ENCODE measurements at regions not wholly inside any gene's neighbourhood (a gene's known extent, or its start where the extent isn't known, plus 50 kb on each side); places are given as distances from the start of the nearest gene placed in this dataset.

DNA sequence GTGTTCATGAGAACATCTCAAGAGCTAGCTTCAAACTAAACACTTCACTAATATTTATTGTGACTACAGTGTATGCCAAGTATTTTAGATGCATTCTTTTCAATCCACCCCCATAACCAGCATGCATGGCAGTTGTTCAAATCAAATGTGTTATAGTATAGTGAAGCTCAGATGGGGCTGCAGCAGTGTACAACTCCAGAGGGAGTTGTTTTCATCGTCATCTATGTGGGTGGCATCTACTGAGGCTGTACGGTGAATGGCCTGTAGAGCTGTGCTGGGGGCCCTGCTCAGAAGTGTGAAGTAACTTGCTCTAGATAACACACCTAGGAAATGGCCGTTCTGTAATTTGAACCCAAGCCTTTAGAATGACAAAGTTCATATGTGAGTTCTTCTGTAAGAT, 71.8 kb upstream of the LRATD1 start:
- Histone ChIP-seq H3K4me1 (ENCODE audit: insufficient read depth, low read length) (no peaks in the 10 kb centered on the region), H3T11ph (ENCODE audit: low read length) (no peak overlapping the region), H3K27me3 (ENCODE audit: insufficient read depth, low read length) (no peaks in the 10 kb centered on the region), H3K79me1 (ENCODE audit: insufficient read depth, low read depth, low read length, poor library complexity, severe bottlenecking) (no peaks in the 10 kb centered on the region), H3K4me2 (ENCODE audit: insufficient read depth, insufficient read length, low read length) (no peak overlapping the region), H4K20me1 (ENCODE audit: control insufficient read depth, insufficient read depth, insufficient read length) (no peaks in the 10 kb centered on the region), H4K5ac (ENCODE audit: insufficient read length, low read depth, low read length) (no peak overlapping the region), H2AK5ac (ENCODE audit: insufficient read length, low read length) (no peak overlapping the region), H4K91ac (ENCODE audit: insufficient read length, low read depth, low read length) (no peak overlapping the region), H2BK20ac (ENCODE audit: low read depth, low read length, poor library complexity, severe bottlenecking) (no peak overlapping the region), H2BK15ac (ENCODE audit: low read depth, low read length) (no peak overlapping the region), H3K27ac (ENCODE audit: insufficient read length, low read depth, low read length) (no peak overlapping the region), H3K9ac (ENCODE audit: extremely low read depth, insufficient read length, low read length) (no peak overlapping the region), H3K56ac (ENCODE audit: insufficient read length, low read depth, low read length) (no peak overlapping the region), H2BK120ac (ENCODE audit: low read depth, low read length, poor library complexity, severe bottlenecking) (no peak overlapping the region), H3K23ac (ENCODE audit: insufficient read length, low read depth, low read length) (no peak overlapping the region), H2BK5ac (ENCODE audit: insufficient read length, low read length) (no peak overlapping the region), H3K14ac (ENCODE audit: insufficient read depth, low read length) (no peak overlapping the region), H4K8ac (replicated peaks; ENCODE audit: insufficient read length, low read depth, low read length) (no peak overlapping the region), H3K23me2 (ENCODE audit: insufficient read length, low read depth, low read length, poor library complexity, severe bottlenecking) (no peaks in the 10 kb centered on the region), H3K4ac (ENCODE audit: low read depth, low read length) (no peak overlapping the region), H3K18ac (ENCODE audit: insufficient read length, low read depth, low read length) (no peak overlapping the region), H3K79me2 (ENCODE audit: insufficient read depth, low read length) (no peaks in the 10 kb centered on the region), H2AFZ (ENCODE audit: low read length) (no peak overlapping the region), H3K9me3 (ENCODE audit: control insufficient read depth, low read depth, low read length) (no peaks in the 10 kb centered on the region), H2BK12ac (ENCODE audit: insufficient read length, low read depth, low read length) (no peak overlapping the region)
- TF ChIP-seq, protein P1, sequence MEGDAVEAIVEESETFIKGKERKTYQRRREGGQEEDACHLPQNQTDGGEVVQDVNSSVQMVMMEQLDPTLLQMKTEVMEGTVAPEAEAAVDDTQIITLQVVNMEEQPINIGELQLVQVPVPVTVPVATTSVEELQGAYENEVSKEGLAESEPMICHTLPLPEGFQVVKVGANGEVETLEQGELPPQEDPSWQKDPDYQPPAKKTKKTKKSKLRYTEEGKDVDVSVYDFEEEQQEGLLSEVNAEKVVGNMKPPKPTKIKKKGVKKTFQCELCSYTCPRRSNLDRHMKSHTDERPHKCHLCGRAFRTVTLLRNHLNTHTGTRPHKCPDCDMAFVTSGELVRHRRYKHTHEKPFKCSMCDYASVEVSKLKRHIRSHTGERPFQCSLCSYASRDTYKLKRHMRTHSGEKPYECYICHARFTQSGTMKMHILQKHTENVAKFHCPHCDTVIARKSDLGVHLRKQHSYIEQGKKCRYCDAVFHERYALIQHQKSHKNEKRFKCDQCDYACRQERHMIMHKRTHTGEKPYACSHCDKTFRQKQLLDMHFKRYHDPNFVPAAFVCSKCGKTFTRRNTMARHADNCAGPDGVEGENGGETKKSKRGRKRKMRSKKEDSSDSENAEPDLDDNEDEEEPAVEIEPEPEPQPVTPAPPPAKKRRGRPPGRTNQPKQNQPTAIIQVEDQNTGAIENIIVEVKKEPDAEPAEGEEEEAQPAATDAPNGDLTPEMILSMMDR (conservative IDR thresholded peaks at IDR 0.05), result no peak
- H3K27ac Mint-ChIP-seq, result no peak overlapping the region
- H3K4me1 Mint-ChIP-seq, result no peaks in the 10 kb centered on the region
- H3K9me3 Mint-ChIP-seq, result no peaks in the 10 kb centered on the region
- H3K27me3 Mint-ChIP-seq (ENCODE audit: low read depth), result peaks cover 2% of the 10 kb centered on the region; the same call in 1 of the 2 replicates
- no peak for DNase-seq
- no peak overlapping the region for H3K4me3 Mint-ChIP-seq
- no CpG with 5 or more reads among the region's 3 CpGs for WGBS (ENCODE audit: extremely low coverage, insufficient read length, low lambda C conversion rate)
- no peaks in the 10 kb centered on the region for H3K36me3 Mint-ChIP-seq (ENCODE audit: insufficient read depth in 1 of 3, low read depth in 3 of 3)
